ENCODE measurements at regions not wholly inside any gene's neighbourhood (a gene's known extent, or its start where the extent isn't known, plus 50 kb on each side); places are given as distances from the start of the nearest gene placed in this dataset.

DNA sequence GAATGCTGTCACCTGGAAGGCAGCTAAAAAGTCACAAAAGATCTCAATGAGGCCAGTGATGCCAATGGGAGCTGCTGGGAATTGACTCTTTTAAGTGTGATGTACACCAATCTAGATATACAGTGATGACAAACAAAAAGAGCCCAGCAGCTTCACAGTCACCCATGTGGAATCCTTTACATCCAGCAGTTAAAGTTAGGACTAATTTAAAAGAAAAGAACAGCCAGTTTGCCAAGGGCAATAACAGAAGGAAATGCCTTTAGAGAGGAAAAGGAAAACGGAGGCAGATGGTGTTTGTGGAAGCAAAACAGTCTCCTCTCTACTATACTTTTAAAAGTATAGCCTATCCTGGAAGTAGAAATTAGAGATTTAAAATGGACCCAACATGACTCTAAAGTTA lies 873.5 kb downstream of the EPHA7 start:
- H3K4me1 Mint-ChIP-seq = no peaks in the 10 kb centered on the region
- no CpG with 5 or more reads among the region's 1 CpG for WGBS (ENCODE audit: insufficient coverage)
- peaks cover 0 to 4% (median 1%) of the 10 kb centered on the region in 7 donors for H3K9me3 Mint-ChIP-seq

DNA sequence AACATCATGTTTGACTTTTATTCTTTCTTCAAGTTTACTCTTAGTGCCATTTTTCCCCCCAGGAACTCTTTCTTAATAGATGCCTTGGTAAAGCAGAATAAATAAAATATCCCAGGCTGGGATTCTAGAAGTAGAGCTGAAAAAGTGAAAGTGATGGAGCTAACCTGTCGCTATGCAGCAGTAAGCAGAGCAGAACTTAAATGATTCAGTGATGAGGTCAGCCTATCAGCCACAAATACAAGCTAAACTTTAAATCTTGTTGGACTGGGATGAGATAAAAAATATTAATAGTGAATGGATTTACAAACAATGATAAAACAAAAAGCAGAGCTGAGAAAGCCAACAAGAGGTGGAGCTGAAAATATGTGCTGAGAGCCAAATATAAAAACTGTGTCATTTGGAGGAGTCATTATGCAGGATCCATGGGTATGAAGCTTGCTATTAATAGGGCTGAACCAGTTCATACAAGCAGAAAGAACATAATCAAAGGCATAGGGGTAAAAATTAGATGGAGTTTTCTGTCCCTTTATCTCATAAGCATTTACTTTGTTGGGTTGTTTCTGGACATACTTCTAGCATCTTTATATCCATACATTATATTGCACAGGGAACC lies 877.8 kb downstream of the EPHA7 start:
- H3K9me3 Mint-ChIP-seq = peaks cover 0 to 2% (median 0%) of the 10 kb centered on the region in 7 donors
- Histone ChIP-seq H3K9ac (ENCODE audit: insufficient read depth, low read length, poor library complexity, severe bottlenecking) (no peak overlapping the region), H3K4me1 (ENCODE audit: control insufficient read depth in 1 of 2, insufficient read depth in 2 of 2, low read length in 2 of 2) (no peaks in the 10 kb centered on the region), H3K4me2 (replicated peaks; ENCODE audit: extremely low read depth, low read length, poor library complexity, severe bottlenecking) (no peak overlapping the region), H3K79me2 (ENCODE audit: insufficient read depth, low read length) (no peaks in the 10 kb centered on the region), H2AFZ (ENCODE audit: insufficient read depth, low read depth, low read length, poor library complexity, severe bottlenecking) (no peak overlapping the region), H4K20me1 (ENCODE audit: insufficient read depth, low read length) (no peaks in the 10 kb centered on the region), H3K9me3 (replicated peaks in 1 of 2; ENCODE audit: control insufficient read depth in 1 of 2, insufficient read depth in 1 of 2, low read length in 2 of 2) (no peaks in the 10 kb centered on the region), H3K27me3 (ENCODE audit: control insufficient read depth in 2 of 2, insufficient read depth in 2 of 2, low read length in 2 of 2) (no peaks in the 10 kb centered on the region), H3K4me3 (replicated peaks in 1 of 3; ENCODE audit: low read depth in 2 of 3, low read length in 3 of 3) (no peak overlapping the region), H3K36me3 (replicated peaks in 1 of 2; ENCODE audit: control insufficient read depth in 1 of 2, insufficient read depth in 2 of 2, low read length in 2 of 2) (no peaks in the 10 kb centered on the region), H3K27ac (ENCODE audit: low read depth in 1 of 2, low read length in 2 of 2) (no peak overlapping the region)
- no peak overlapping the region for H3K4me3 Mint-ChIP-seq
- intact Hi-C loops (cut with micrococcal nuclease) = no loop called here
- no peak overlapping the region for H3K27ac Mint-ChIP-seq
- TF ChIP-seq, protein P1, sequence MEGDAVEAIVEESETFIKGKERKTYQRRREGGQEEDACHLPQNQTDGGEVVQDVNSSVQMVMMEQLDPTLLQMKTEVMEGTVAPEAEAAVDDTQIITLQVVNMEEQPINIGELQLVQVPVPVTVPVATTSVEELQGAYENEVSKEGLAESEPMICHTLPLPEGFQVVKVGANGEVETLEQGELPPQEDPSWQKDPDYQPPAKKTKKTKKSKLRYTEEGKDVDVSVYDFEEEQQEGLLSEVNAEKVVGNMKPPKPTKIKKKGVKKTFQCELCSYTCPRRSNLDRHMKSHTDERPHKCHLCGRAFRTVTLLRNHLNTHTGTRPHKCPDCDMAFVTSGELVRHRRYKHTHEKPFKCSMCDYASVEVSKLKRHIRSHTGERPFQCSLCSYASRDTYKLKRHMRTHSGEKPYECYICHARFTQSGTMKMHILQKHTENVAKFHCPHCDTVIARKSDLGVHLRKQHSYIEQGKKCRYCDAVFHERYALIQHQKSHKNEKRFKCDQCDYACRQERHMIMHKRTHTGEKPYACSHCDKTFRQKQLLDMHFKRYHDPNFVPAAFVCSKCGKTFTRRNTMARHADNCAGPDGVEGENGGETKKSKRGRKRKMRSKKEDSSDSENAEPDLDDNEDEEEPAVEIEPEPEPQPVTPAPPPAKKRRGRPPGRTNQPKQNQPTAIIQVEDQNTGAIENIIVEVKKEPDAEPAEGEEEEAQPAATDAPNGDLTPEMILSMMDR (IDR thresholded peaks at IDR 0.05) = no peak
- no peaks in the 10 kb centered on the region for H3K36me3 Mint-ChIP-seq
- no peaks in the 10 kb centered on the region for H3K4me1 Mint-ChIP-seq
- DNase-seq = no peak
- peaks cover 0 to 4% (median 2%) of the 10 kb centered on the region in 3 donors for H3K27me3 Mint-ChIP-seq (ENCODE audit: low read depth in 3 of 3)
- no CpG with 5 or more reads among the region's 1 CpG for WGBS (ENCODE audit: insufficient coverage)

More for the DNA sequence above, 873.5 kb downstream of the EPHA7 start:
- TF ChIP-seq, protein P1 (IDR thresholded peaks at IDR 0.05) = no peak
- H3K27ac ChIP-seq (ENCODE audit: low read depth in 1 of 2, low read length in 2 of 2) = no peak overlapping the region
- H3K4me2 ChIP-seq (replicated peaks; ENCODE audit: extremely low read depth, low read length, poor library complexity, severe bottlenecking) = no peak overlapping the region
- H3K36me3 ChIP-seq (replicated peaks in 1 of 2; ENCODE audit: control insufficient read depth in 1 of 2, insufficient read depth in 2 of 2, low read length in 2 of 2) = no peaks in the 10 kb centered on the region
- H2AFZ ChIP-seq (ENCODE audit: insufficient read depth, low read depth, low read length, poor library complexity, severe bottlenecking) = no peak overlapping the region
- no peak for DNase-seq
- Mint-ChIP-seq H3K4me3 (no peak overlapping the region), H3K36me3 (no peaks in the 10 kb centered on the region), H3K27me3 (ENCODE audit: low read depth in 3 of 3) (peaks cover 0 to 2% (median 2%) of the 10 kb centered on the region in 3 donors), H3K27ac (no peak overlapping the region)
- H3K9ac ChIP-seq (ENCODE audit: insufficient read depth, low read length, poor library complexity, severe bottlenecking) = no peak overlapping the region
- H3K27me3 ChIP-seq (ENCODE audit: control insufficient read depth in 2 of 2, insufficient read depth in 2 of 2, low read length in 2 of 2) = no peaks in the 10 kb centered on the region
- H3K9me3 ChIP-seq (replicated peaks in 1 of 2; ENCODE audit: control insufficient read depth in 1 of 2, insufficient read depth in 1 of 2, low read length in 2 of 2) = peaks cover 0 to 7% of the 10 kb centered on the region in 2 donors
- H3K4me1 ChIP-seq (ENCODE audit: control insufficient read depth in 1 of 2, insufficient read depth in 2 of 2, low read length in 2 of 2) = no peaks in the 10 kb centered on the region
- H3K4me3 ChIP-seq (replicated peaks in 1 of 3; ENCODE audit: low read depth in 2 of 3, low read length in 3 of 3) = no peak overlapping the region
- no peaks in the 10 kb centered on the region for H4K20me1 ChIP-seq (ENCODE audit: insufficient read depth, low read length)
- H3K79me2 ChIP-seq (ENCODE audit: insufficient read depth, low read length) = no peaks in the 10 kb centered on the region
- intact Hi-C loops (cut with micrococcal nuclease) = no loop called here
